AML-193 (cell line): ENCODE measurements at regions not wholly inside any gene's neighbourhood (a gene's known extent, or its start where the extent isn't known, plus 50 kb on each side); places are given as distances from the start of the nearest gene placed in this dataset.

Experiments
- DNase-seq, 2 experiments: peaks; one replicate each; lab custom pipeline; 2025; lab: John Stamatoyannopoulos, UW

- no peak for DNase-seq
Measured at GRCh38 chr4:27514711-27515110, 654.1 kb downstream of the STIM2 start.

GRCh38 chr4:27515140-27515539 lies 654.5 kb downstream of the STIM2 start:
- no peak for DNase-seq

GRCh38 chr4:27518876-27519275 lies 658.2 kb downstream of the STIM2 start:
- DNase-seq = no peak

GRCh38 chr4:27524224-27524623 lies 663.6 kb downstream of the STIM2 start:
- no peak for DNase-seq

- DNase-seq = no peak
Measured at GRCh38 chr4:27534488-27534887, 673.8 kb downstream of the STIM2 start.

GRCh38 chr4:27568236-27568951 lies 707.8 kb downstream of the STIM2 start:
- DNase-seq = no peak

GRCh38 chr4:27568952-27569319 lies 708.3 kb downstream of the STIM2 start:
- no peak for DNase-seq

- no peak for DNase-seq
Measured at GRCh38 chr4:27574743-27575142, 714.1 kb downstream of the STIM2 start.

- DNase-seq = no peak
Measured at GRCh38 chr4:27577951-27578350, 717.3 kb downstream of the STIM2 start.

- no peak for DNase-seq
Measured at GRCh38 chr4:27592738-27593137, 732.1 kb downstream of the STIM2 start.

- no peak for DNase-seq
Measured at GRCh38 chr4:27594922-27595321, 734.3 kb downstream of the STIM2 start.

GRCh38 chr4:27595571-27596360 lies 735.1 kb downstream of the STIM2 start:
- DNase-seq = no peak

- DNase-seq = no peak
Measured at GRCh38 chr4:27602172-27602571, 741.5 kb downstream of the STIM2 start.

- DNase-seq = no peak
Measured at GRCh38 chr4:27604692-27605091, 744.1 kb downstream of the STIM2 start.

GRCh38 chr4:27616166-27616565 lies 755.5 kb downstream of the STIM2 start:
- DNase-seq = no peak

GRCh38 chr4:27619435-27619834 lies 758.8 kb downstream of the STIM2 start:
- DNase-seq = no peak

- no peak for DNase-seq
Measured at GRCh38 chr4:27620886-27621285, 760.2 kb downstream of the STIM2 start.

- no peak for DNase-seq
Measured at GRCh38 chr4:27624749-27625148, 764.1 kb downstream of the STIM2 start.

GRCh38 chr4:27628609-27629008 lies 768.0 kb downstream of the STIM2 start:
- DNase-seq = no peak

GRCh38 chr4:27629532-27630225 lies 769.0 kb downstream of the STIM2 start:
- DNase-seq = no peak

- DNase-seq = no peak
Measured at GRCh38 chr4:27635936-27636913, 775.6 kb downstream of the STIM2 start.
